ENCODE measurements at regions not wholly inside any gene's neighbourhood (a gene's known extent, or its start where the extent isn't known, plus 50 kb on each side); places are given as distances from the start of the nearest gene placed in this dataset.

DNA sequence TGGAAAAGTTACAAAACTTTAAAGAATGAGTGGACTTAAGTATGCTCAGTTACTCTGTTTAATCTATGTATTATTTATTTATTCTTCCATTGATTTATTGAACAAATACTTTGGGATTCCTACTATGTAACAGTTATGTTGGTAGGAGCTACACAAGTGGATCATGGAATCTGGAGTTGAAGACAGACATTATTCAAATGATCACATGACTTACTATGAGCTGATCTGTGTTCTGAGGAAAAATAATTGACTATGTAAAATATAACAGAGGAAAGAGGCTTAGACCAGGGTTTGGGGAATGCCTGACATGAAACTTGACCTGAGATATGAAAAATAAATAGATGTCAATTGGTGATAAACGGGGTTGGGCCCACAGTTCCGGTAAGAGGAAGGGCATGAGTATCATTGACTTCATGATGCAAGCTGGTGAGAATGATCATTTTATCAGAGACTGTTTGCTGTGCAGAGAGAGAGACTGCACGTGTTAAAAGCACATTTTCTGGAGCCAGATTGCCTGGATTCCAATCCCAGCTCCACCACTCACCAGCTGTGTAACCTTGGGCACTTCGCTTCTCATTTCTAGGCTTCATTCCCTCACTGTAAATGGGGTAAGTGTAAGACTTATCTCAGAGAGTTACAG lies 179.0 kb downstream of the SPCS3 start:
- H3K36me3 Mint-ChIP-seq (ENCODE audit: low read depth): no peaks in the 10 kb centered on the region
- H3K27me3 Mint-ChIP-seq (ENCODE audit: low read depth): peaks cover 13% of the 10 kb centered on the region
- H3K4me3 Mint-ChIP-seq (ENCODE audit: unreplicated experiment): no peak overlapping the region
- TF ChIP-seq, protein P1, sequence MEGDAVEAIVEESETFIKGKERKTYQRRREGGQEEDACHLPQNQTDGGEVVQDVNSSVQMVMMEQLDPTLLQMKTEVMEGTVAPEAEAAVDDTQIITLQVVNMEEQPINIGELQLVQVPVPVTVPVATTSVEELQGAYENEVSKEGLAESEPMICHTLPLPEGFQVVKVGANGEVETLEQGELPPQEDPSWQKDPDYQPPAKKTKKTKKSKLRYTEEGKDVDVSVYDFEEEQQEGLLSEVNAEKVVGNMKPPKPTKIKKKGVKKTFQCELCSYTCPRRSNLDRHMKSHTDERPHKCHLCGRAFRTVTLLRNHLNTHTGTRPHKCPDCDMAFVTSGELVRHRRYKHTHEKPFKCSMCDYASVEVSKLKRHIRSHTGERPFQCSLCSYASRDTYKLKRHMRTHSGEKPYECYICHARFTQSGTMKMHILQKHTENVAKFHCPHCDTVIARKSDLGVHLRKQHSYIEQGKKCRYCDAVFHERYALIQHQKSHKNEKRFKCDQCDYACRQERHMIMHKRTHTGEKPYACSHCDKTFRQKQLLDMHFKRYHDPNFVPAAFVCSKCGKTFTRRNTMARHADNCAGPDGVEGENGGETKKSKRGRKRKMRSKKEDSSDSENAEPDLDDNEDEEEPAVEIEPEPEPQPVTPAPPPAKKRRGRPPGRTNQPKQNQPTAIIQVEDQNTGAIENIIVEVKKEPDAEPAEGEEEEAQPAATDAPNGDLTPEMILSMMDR (IDR thresholded peaks at IDR 0.05): no peak
- H3K27ac Mint-ChIP-seq (ENCODE audit: unreplicated experiment): no peak overlapping the region
- peaks cover 5% of the 10 kb centered on the region for H3K9me3 Mint-ChIP-seq (ENCODE audit: low read depth)
- H3K4me1 Mint-ChIP-seq (ENCODE audit: low read depth): peaks cover 4% of the 10 kb centered on the region
- DNase-seq (ENCODE audit: low spot score): no peak

DNA sequence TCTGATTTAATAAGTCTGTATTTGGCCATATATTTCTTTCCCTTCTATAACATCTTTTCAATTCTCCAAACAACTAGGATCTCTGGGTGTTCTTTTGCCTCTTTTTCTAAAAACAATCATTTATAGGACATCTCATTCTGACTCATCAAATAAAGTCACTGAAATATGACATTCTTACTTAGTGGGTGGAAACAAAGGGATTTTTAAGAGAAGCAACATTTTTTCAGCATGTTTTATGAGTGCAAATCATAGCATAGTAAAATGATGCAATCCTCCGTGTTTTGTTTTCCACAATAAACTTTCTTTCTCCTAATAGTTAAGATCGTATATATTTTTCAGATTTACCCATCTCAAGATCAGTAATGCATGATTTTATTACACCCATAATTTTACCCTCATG lies 179.8 kb downstream of the SPCS3 start:
- no peak for DNase-seq (ENCODE audit: low spot score)
- H3K27ac Mint-ChIP-seq (ENCODE audit: unreplicated experiment): no peak overlapping the region
- H3K4me3 Mint-ChIP-seq (ENCODE audit: unreplicated experiment): no peak overlapping the region
- peaks cover 5% of the 10 kb centered on the region for H3K9me3 Mint-ChIP-seq (ENCODE audit: low read depth)
- peaks cover 17% of the 10 kb centered on the region for H3K27me3 Mint-ChIP-seq (ENCODE audit: low read depth)
- TF ChIP-seq, protein P1 (IDR thresholded peaks at IDR 0.05): no peak
- peaks cover 2% of the 10 kb centered on the region for H3K36me3 Mint-ChIP-seq (ENCODE audit: low read depth)
- H3K4me1 Mint-ChIP-seq (ENCODE audit: low read depth): peaks cover 4% of the 10 kb centered on the region

DNA sequence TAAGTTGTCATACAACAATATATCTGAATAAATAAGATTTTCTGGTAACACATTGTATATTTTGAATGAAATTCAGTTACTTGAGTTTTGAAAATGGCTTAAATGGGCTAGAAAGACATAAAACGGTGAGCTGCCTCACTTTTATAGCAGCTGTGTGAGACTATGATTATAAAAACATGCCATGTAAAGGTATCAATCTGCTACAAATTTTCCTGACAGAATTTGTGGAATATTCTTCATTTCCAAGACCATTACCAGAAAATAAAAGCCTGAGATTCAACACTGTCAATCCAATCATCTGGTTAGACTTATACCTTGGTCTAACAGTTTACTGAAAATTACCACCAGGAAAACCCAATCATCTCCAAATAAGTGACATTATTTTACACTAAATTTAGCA lies 181.1 kb downstream of the SPCS3 start:
- TF ChIP-seq, protein P1 (IDR thresholded peaks at IDR 0.05): no peak
- H3K27me3 Mint-ChIP-seq (ENCODE audit: low read depth): peaks cover 21% of the 10 kb centered on the region
- no peak overlapping the region for H3K27ac Mint-ChIP-seq (ENCODE audit: unreplicated experiment)
- peaks cover 5% of the 10 kb centered on the region for H3K36me3 Mint-ChIP-seq (ENCODE audit: low read depth)
- peaks cover 4% of the 10 kb centered on the region for H3K4me1 Mint-ChIP-seq (ENCODE audit: low read depth)
- H3K9me3 Mint-ChIP-seq (ENCODE audit: low read depth): peaks cover 6% of the 10 kb centered on the region
- no peak for DNase-seq (ENCODE audit: low spot score)
- H3K4me3 Mint-ChIP-seq (ENCODE audit: unreplicated experiment): no peak overlapping the region

DNA sequence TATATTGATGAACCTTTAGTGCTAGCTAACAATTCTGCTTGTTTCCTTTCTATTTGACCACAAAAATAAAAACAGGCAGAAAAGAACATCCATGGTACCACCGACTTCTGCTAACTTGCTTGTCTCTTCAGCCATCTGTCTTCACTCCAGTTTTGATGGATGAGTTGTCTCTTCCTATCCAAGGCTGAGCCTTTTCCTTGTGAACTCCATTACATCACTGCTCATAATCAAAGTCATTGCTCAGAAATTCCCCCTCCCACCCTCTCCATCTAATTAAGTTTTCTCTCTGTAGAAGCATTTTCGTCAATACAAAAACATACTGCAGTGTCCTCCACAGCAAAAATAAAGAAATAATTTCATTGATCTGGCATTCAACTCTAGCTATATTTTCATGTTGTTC lies 184.4 kb downstream of the SPCS3 start:
- Mint-ChIP-seq H3K27me3 (ENCODE audit: low read depth) (peaks cover 36% of the 10 kb centered on the region), H3K4me3 (ENCODE audit: unreplicated experiment) (no peak overlapping the region), H3K4me1 (ENCODE audit: low read depth) (peaks cover 4% of the 10 kb centered on the region), H3K36me3 (ENCODE audit: low read depth) (peaks cover 5% of the 10 kb centered on the region), H3K9me3 (ENCODE audit: low read depth) (peaks cover 7% of the 10 kb centered on the region), H3K27ac (ENCODE audit: unreplicated experiment) (no peak overlapping the region)
- TF ChIP-seq, protein P1 (IDR thresholded peaks at IDR 0.05): no peak
- no peak for DNase-seq (ENCODE audit: low spot score)

DNA sequence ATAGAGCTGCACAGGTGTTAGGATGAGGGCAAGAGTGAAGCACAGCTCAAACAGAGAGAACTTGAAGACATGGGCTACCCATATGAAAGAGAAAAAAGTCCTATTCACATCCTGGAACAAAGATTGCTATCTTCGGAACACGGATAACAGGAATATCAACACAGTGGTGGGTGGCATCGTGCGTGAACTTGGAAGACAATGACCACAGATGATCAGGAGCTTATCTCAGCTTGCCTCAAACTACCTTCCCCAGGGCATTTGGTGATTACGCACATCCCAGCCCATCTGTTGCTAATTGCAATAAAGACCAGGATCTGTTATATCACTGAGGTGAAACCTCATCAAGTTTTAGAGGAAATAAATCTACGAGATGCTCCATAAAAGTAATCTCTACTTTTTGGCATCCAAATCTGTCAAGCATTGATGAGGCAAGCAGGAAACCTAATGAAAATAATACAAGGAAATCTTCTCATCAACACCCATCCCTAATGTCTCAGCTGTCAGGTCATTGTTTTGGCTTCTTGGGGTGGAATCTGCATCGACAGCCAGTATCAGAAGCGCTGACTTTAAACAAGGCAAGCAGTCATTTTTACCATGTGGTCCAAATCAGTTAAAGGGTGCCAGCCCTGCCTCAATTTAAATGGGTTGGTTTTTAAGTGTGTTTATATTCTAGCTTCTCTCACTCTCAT lies 188.2 kb downstream of the SPCS3 start:
- Mint-ChIP-seq H3K36me3 (ENCODE audit: low read depth) (peaks cover 5% of the 10 kb centered on the region), H3K4me1 (ENCODE audit: low read depth) (no peaks in the 10 kb centered on the region), H3K9me3 (ENCODE audit: low read depth) (peaks cover 9% of the 10 kb centered on the region), H3K27me3 (ENCODE audit: low read depth) (peaks cover 39% of the 10 kb centered on the region), H3K4me3 (ENCODE audit: unreplicated experiment) (no peak overlapping the region), H3K27ac (ENCODE audit: unreplicated experiment) (no peak overlapping the region)
- TF ChIP-seq, protein P1 (IDR thresholded peaks at IDR 0.05): no peak
- no peak for DNase-seq (ENCODE audit: low spot score)
